ENCODE measurements at regions not wholly inside any gene's neighbourhood (a gene's known extent, or its start where the extent isn't known, plus 50 kb on each side); places are given as distances from the start of the nearest gene placed in this dataset.

- Histone ChIP-seq H3K36me3 (replicated peaks in 1 of 2; ENCODE audit: control insufficient read depth in 1 of 2, insufficient read depth in 2 of 2, low read length in 2 of 2) (no peaks in the 10 kb centered on the region), H3K27ac (ENCODE audit: extremely low read length, insufficient read depth, low read length) (no peak overlapping the region), H3K4me3 (replicated peaks in 1 of 3; ENCODE audit: insufficient read depth in 1 of 3, low read depth in 2 of 3, low read length in 3 of 3) (no peak overlapping the region), H3K9me3 (ENCODE audit: low read length) (no peaks in the 10 kb centered on the region), H3K9ac (ENCODE audit: insufficient read depth, low read depth, low read length) (no peak overlapping the region), H3K4me1 (ENCODE audit: insufficient read depth, low read length) (no peaks in the 10 kb centered on the region), H2AFZ (ENCODE audit: low read length) (no peak overlapping the region), H3K4me2 (ENCODE audit: low read depth, low read length) (no peak overlapping the region), H3K27me3 (ENCODE audit: control insufficient read depth in 1 of 2, insufficient read depth in 2 of 2, low read length in 2 of 2) (no peaks in the 10 kb centered on the region), H4K20me1 (ENCODE audit: insufficient read depth, low read length) (no peaks in the 10 kb centered on the region), H3K79me2 (ENCODE audit: insufficient read depth, low read length) (no peaks in the 10 kb centered on the region)
- ATAC-seq = no peak
- in situ Hi-C loops (cut with HindIII; ENCODE audit: extremely low pct_ligation_motif_present, low pct_unique_long_range_greater_than_20kb) = no loop called here
- no peak for TF ChIP-seq CREBL2 (CRISPR knock-in tag; IDR thresholded peaks at IDR 0.05; ENCODE audit: borderline replicate concordance)
- no peak for TF ChIP-seq ZNF557 (CRISPR knock-in tag; IDR thresholded peaks at IDR 0.05)
- no peak for TF ChIP-seq SETDB1 (CRISPR knock-in tag; IDR thresholded peaks at IDR 0.05; ENCODE audit: borderline replicate concordance)
- TF ChIP-seq MYC (CRISPR knock-in tag; IDR thresholded peaks at IDR 0.05; ENCODE audit: borderline replicate concordance) = no peak
- TF ChIP-seq ZNF383 (CRISPR knock-in tag; IDR thresholded peaks at IDR 0.05; ENCODE audit: borderline replicate concordance) = no peak
- no peak for TF ChIP-seq PRDM4 (CRISPR knock-in tag; IDR thresholded peaks at IDR 0.05; ENCODE audit: borderline replicate concordance)
- no peak for TF ChIP-seq MLXIP (CRISPR knock-in tag; IDR thresholded peaks at IDR 0.05; ENCODE audit: borderline replicate concordance)
- TF ChIP-seq ZFP82 (CRISPR knock-in tag; IDR thresholded peaks at IDR 0.05; ENCODE audit: borderline replicate concordance) = no peak
- no peak for TF ChIP-seq KLF12 (CRISPR knock-in tag; IDR thresholded peaks at IDR 0.05; ENCODE audit: borderline replicate concordance)
- ChIA-PET CTCF (ENCODE audit: low intra/inter-chr PET ratio, low total read pairs) (no interaction called here), POLR2A (no interaction called here)
- DNase-seq (ENCODE audit: low spot score) = no peak
- intact Hi-C loops (cut with micrococcal nuclease; ENCODE audit: unreplicated experiment) = no loop called here
- WGBS (ENCODE audit: low lambda C conversion rate) = 2% methylated on average over 2 of the region's 2 CpGs
- no TSS peak for BruUV-seq (replicated peaks)
- no peak for FAIRE-seq
Measured at GRCh38 chr10:80964179-80964578, 426.5 kb downstream of the SH2D4B start.

All from HepG2 (cell line).